HG02884 (cell line): ENCODE measurements at regions not wholly inside any gene's neighbourhood (a gene's known extent, or its start where the extent isn't known, plus 50 kb on each side); places are given as distances from the start of the nearest gene placed in this dataset.
"Not testable (repeated sequence)": the region's sequence is repeated elsewhere in the genome, so short reads cannot be mapped to it uniquely, and the experiment has no call there.

ENCODE experiments used
- ATAC-seq: cut with Tn5 transposase; IDR thresholded peaks from one replicate; pipeline ENCODE4 v1.9.1; 2021; ENCODE audit warnings: mild to moderate bottlenecking, moderate library complexity; ENCODE audit not compliant: unreplicated experiment

DNA sequence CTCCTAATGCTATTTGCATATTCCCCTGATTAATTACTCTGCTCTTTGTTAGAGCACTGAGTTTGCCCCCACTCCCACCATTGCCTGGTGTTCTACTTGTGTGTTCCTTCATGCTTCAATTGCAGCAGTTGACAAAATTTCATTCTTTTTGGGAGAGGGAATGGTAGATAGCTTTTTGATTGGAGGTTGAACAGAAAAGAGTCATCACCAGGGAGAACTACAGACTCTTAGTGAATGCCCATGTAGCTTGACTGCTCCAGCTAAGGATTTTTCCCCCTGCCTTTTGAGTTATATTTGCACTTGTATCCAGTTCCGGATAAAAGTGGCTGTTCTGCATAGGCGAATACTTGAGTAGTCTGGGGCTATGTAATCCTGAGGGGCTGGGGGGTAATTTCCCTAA is 183.9 kb downstream of the ETNK1 start:
- no peak for ATAC-seq

DNA sequence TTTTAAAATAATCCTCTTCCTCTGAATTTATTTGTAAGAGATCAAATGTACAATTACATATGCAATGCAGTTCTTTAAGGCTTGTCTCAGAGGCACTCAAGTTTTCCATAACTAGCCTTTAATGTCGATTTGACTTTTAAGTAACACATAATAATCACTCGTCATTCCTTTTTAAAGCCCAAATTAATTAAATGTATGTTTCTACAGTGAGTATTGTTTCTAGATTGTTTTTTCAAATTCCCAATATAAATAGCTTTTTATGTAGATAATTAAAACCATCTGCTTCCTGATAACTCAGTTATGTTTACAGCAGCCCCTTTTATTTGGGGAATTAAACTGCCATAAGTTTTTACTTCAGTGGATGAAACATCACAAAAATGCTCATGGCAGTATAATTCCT is 185.1 kb downstream of the ETNK1 start:
- ATAC-seq = no peak

DNA sequence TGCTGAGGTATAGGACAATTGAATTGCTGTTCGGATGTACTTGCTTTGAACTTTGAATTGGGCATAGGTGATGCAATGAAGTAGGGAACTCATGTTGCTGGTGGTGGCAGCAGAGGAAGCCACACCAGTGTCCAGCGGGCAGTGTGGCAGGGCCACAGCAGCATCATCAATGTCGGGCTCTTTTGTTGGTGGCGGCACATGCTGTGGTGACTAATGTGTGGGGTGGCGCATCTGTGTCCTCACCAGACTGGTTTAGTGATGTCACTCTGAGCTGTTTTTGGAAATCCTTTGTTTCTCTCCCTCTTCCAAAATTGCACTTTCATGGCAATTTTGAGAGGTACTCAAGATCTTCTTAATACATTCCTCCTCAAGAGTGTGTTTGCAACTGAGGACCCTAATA is 187.6 kb downstream of the ETNK1 start:
- no peak for ATAC-seq

DNA sequence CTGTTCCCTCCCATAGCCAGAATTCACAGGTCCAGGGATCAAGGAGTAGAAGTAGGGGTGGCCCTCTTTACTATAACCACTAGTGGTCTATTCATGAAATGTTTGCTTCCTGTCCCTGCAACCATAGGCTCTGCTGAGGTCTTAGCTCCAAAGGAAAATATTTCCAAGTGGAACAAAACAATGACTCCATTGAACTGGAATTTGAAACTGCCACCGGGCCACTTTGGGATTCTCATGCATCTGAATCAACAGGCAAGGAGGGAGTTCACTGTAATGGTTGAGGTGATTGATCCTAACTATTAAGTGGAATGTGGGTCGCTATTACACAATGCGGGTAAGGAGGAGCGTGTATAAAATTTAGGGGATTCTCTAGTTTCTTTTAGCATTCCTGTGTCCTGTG is 197.0 kb downstream of the ETNK1 start:
- no peak for ATAC-seq

DNA sequence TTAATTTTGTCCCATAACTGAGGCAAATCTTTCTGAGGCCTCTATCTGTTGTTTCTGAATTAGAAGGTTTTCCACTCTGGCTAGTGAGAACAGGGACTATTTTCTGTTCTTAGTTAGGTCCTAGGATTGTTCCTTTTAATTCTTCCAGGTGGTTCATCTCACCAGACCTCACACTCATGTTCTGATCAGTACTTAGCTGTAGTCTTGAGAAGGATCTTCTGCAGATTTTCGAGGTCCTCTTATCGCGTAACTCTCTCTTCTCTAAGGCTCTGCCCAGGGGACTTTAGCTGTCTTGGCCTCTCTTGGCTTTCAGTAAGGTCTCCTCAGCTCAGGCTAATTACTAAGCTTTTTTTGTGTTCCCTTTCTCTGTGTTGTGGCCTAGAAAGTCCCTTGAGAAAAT is 201.1 kb downstream of the ETNK1 start:
- ATAC-seq = no peak

DNA sequence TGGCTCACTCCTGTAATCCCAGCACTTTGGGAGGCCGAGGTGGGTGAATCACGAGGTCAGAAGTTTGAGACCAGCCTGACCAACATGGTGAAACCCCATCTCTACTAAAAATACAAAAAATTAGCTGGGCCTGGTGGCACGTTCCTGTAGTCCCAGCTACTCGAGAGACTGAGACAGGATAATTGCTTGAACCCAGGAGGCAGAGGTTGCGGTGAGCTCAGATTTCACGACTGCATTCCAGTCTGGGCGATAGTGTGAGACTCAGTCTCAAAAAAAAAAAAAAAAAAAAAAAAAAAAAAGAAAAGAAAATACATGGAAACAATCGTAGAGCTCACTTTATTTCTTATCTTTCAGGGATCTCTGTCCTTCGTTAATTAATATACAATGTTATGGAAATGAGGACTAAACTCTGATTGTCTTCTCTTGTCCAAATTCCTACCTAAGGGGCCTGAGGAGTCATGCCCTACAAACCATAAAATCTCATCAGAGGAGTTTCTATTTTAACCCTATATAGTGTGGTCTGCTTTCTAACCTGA is 201.5 kb downstream of the ETNK1 start:
- ATAC-seq = not testable (repeated sequence)

DNA sequence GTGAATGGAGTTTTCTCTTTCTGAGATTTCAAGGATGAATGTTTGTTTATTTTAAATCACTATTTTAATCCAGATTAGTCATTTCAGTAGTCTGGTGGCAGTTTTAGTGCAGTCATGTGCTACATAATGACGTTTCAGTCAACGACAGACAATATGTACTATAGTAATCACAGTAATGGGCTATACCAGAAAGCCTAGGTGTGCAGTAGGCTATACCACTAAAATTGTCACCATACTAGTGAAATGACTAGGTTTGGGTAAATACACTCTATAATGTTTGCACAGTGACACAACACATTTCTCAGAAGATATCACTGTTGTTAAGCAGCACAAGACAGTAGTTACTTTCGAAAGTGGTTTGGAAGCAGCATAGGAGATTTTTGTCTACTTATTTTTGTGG is 203.1 kb downstream of the ETNK1 start:
- ATAC-seq = peak; percentile 77

DNA sequence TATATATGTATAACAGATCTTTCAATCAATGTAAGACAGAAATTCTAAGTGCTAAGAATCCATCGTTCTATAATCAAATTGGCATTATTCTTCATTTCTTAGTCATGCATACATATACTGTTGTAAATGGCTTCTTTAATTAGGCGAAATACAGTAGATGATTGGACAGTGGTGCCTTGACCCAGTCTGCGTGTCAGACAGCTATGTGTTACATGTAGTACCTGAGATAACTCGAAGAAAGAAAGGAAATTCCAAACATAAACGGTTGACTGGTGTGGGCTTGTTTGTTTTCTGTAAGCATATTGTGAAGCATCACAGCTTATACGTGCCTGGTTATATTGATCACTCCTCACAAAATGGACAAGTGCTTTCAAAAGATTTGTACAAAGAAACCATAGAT is 210.5 kb downstream of the ETNK1 start:
- no peak for ATAC-seq

DNA sequence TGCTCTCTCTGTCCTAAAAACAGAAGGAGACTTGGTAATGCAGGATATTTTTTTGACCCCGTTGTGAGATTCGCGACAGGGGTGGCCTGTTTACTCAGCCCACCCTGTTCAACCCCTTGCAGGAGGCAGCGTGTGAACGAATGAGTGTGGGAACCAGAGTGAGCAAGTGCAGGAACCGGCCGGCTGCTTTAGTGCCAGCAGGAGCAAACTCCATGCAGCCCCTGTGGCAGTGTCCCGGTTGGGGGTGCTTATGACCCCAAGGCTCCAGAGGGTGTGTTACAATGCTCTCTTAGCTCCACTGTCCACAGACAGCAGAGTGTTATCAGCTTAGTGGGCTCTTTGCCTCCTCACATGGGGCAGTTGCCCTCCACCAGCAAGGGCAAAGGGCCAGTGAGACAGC is 225.2 kb downstream of the ETNK1 start:
- ATAC-seq = no peak

DNA sequence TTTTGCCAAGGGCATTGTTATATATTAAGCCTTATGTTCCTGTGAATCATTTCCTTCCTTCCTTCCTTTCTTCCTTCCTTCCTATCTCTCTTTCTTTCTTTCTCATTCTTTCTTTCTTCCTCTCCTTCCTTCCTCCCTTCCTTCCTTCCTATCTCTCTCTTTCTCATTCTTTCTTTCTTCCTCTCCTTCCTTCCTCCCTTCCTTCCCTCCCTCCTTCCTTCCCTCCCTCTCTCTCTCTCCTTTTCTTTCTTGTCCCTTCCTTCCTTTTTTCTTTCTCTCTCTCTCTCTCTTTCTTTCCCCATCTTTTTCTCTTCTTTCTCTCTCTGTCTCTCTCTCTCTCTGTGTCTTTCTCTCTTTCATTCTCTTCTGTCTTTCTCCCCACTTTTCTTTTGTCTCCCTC is 226.6 kb downstream of the ETNK1 start:
- ATAC-seq = no peak

DNA sequence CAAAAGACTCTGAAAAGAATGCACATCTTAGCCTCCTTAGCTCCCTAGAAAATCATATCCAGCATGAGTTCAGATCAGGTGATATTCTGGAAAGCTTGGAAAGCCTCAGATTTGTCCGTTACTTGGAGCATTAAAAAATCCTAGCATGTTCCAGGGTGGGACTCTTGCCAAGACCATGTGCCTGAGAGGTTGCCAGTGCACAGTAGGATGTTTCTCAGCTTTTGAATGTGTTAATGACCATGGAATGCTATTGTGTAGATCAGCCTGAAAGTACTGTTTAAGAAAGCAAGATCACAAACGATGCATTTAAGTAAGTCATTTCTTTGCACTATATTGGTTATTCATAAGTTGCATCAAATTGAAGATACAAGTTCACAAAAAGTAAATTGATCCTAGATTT is 230.5 kb downstream of the ETNK1 start:
- ATAC-seq = no peak

DNA sequence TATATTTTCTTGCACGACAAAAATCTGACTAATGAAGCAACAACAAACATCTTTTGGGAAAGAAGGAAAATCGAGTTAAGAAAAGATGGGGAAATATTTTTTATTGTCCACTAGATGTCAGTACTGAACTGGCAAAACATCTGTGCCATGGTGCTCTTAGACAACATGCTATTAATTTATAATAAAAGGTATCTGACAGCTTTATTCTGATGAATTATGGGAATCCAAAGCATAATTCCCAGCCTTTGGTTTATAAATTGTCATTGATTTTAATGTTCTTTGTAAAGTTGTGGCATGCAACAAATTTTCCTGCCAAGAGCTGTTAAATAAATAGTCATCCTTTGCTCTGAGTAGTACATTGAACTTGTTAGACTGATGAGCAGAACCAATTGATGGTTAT is 231.2 kb downstream of the ETNK1 start:
- no peak for ATAC-seq

DNA sequence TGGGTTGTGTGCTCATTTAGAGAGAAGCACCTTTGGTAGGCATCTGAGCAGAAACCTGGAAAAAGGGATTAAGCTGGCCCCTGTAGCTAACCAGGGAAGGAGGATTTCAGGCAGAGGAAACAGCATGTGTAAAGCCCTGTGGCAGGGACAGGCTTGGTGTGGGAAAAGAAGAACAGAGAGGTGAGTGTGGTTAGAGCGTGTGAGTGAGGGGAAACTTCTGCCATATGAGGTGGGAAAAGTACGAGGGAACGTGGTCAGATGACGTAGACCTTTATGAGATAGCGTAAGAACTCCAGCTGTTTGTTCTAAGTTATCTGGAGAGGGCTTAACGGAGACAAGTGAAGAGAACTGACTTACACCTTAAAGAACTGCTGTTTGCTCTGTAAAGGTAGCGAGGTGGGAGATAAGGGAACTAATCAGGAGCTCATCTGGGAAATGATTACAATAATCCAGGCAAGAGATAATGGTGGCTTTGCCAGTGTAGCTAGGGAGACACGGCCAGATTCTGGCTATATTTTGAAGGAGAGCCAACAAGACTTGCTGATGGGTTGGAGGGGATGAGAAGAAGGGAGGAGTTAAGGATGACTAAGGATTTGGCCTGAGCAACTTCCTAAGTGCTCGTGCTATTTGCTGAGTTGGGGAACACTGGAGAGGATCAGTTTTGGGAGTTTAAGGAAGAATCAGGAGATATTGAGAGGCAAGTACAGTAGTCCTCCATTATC is 234.0 kb downstream of the ETNK1 start:
- ATAC-seq = no peak

DNA sequence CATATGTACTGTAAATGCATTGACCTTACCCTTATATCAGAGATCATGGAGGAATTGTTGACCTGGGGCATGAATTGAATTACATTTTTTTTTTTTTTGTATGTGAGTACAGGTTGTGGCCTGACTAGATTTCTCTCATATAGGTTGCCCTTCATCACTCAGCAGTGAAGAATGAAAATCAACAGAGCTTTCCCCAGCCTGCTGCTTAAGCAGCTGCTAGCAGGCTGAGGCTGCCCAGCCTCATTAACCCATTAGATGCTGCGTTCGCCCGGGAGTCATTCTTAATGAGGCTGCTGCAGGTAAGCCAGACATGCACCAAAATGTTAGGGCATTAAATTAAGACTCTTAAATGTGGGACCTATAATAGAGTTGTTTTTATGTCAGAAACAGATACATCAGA is 236.0 kb downstream of the ETNK1 start:
- no peak for ATAC-seq

DNA sequence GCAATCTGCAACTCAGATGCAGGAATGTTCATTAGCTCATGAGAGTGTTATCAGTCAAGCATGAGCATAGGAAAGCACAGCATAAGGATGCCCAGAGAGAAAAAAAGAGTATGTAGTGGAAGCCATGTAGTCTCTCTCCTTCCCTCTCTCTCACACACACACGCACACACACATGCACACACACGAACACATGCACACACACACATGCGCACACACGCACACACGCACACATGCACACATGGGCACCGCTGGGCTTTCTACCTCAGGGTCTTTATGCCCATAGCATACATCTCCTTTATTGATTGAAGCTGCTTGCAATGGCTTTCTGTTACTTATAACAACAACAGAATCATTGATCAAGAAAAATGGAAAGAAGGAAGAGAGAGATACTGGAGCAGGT is 240.9 kb downstream of the ETNK1 start:
- ATAC-seq = no peak

DNA sequence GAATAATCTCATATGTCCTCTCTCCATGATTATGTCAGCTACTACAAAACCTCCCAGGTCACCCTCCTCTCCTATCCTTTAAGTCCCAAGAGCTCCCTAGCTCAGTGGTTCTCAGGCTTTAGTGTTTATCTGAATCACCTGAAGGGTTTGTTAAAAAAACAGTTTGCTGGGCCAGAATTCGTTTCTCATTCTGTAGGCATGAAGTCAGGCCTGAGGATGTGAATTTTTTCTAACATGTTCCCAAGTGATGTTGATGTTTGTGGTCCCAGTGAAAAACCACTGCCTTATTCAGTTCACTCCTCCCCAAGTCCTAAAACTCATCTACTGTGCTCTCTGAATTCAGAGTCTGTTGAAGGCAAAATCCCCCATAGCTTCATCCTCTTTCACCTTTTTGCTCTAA is 241.4 kb downstream of the ETNK1 start:
- ATAC-seq = no peak

DNA sequence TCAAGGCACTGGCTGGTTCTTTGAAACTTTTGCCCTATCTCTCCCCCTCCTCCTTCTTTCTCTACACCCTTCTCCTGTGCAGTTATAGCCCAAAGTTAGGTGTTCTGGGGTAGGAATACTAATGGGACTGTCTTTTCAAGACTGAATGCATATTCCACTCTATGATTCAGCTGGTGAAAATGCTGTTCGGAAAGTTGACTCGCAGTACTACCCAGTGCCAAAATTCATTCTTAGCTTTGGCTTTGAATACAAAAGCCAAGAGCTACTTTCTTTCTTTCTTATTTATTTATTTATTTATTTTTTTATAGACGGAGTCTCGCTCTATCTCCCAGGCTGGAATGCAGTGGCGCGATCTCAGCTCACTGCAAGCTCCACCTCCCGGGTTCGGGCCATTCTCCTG is 249.2 kb downstream of the ETNK1 start:
- no peak for ATAC-seq

DNA sequence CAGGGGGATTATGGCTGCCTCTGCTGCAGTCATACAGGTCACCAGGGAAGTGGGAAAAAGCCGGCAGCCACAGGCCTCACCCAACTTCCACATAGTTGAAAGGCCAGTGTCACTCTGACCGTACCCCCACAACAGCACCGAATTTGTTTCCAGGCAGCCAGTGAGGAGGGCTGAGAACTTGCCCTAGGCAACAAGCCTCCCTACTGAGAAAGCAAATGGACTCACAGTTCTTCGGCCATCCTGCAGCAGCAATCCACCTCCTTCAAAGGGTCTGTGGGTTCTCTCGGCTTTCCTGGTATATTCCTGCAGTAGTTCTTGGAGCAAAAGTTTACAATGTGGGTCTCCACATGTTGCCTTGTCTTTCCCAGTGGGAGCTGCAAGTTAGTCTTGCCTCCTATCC is 251.3 kb downstream of the ETNK1 start:
- no peak for ATAC-seq

DNA sequence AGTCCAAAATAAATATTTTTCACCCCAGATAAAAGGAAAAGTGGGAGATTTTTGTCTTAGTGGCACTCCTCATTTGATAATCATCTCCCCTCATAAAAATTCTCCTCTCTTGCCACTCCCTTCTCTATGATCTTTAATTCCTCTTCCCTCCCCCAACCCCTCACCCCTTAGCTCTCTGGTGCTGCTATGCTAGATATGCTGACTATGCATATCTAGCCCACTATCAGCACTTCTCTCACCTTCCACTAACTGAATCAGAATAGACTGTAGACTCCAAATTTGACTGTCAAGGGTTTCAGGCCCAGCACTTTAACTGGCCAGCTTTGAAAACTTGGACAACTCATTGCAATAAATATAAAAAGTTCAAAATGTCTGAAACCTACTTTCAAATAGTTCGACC is 254.2 kb downstream of the ETNK1 start:
- ATAC-seq = no peak

DNA sequence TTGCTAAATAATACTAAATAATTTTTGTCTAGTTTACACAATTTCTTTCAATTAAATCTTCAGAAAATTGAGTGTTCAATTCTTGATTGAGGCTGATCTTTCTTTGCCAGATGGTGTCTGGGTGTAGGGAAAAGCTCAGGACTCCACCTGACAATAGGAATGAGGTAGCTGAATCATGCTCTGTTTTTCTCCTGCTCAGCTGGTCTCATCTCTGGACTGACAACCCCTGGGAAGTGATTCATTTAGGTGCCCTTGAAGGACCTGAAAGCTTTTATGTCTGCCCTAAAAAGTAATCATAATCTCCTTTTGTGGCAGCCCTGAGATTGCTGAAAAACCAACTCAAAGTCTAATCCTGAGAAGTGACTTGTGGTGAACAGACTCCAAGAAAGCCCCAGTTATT is 255.4 kb downstream of the ETNK1 start:
- no peak for ATAC-seq

DNA sequence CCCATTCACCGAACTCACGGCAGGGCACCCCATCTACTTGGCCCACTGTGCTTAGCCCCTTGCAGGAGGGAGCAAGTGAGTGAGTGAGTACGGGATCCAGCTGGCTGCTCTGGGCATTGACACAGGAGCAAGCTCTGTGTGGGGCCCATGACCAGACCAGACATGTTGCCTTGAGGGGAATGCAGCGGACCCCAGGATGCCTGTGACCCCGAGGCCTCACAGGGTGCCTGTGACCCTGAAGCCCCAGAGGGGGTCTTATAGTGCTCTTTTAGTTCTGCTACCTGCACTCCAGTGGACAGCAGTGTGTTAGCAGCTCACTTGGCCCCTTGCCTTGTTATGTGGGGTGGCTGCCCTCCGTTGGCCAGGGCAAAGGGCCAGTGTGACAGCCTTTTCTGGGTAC is 255.8 kb downstream of the ETNK1 start:
- no peak for ATAC-seq

DNA sequence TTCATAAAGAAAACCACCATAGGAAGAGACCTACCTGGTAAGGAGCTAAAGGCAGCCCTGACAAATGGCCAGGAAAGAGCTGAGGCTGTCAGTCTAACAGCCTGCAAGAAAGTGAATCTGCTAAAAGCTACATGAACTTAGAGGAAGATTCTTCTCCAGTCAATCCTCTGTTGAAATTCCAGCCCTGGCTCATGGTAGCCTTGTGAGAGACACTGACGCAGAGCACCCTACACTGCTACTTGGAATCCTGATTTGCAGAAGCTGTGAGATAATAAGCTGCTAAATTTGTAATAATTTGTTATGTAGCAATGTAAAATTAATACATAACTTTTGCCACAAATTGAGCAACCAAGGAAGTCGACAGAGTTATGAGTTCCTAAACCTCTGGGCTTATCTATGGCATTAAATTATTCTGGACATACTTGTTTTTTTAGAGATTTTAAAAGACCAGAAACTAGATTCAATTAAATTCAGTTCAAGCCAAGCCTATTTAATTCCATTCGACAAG is 257.0 kb downstream of the ETNK1 start:
- ATAC-seq = no peak

DNA sequence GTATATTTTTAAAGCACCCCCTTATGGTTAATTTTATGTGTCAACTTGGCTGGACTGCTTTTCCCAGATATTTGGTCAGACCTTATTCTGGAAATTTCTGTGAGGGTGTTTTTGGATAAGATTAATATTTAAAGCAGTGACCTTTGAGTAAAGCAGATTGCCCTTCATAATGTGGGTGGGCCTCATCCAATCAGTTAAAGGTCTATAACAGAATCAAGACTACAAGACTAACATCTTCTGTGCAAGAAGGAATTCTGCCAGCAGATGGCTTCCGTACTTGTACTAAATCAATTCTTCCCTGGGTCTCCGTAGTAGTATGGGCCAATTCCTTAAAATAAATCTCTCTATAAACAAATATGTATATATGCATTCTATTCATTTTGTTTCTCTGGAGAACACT is 257.6 kb downstream of the ETNK1 start:
- ATAC-seq = no peak
